Activated CD4-positive, alpha-beta T cell treated with anti-CD3 and anti-CD28 coated beads, Interleukin-10, Interleukin-2, amounts not matched to agents 100 ng/mL and 50 ng/mL, durations not matched to agents 16 hours and 8 hours (primary cell): ENCODE measurements at regions not wholly inside any gene's neighbourhood (a gene's known extent, or its start where the extent isn't known, plus 50 kb on each side); places are given as distances from the start of the nearest gene placed in this dataset.
"Not testable (repeated sequence)": the region's sequence is repeated elsewhere in the genome, so short reads cannot be mapped to it uniquely, and the experiment has no call there.

Source experiments
- DNase-seq: peaks from one replicate; pipeline ENCODE4 v3.0.0-alpha.2; 2020

- DNase-seq, result no peak
Measured at GRCh38 chr3:43838877-43839276, 148.1 kb downstream of the ABHD5 start.

- DNase-seq, result no peak
Measured at GRCh38 chr3:43843386-43843785, 152.6 kb downstream of the ABHD5 start.

- no peak for DNase-seq
Measured at GRCh38 chr3:43844757-43845156, 154.0 kb downstream of the ABHD5 start.

- DNase-seq, result not testable (repeated sequence)
Measured at GRCh38 chr3:43845553-43845952, 154.8 kb downstream of the ABHD5 start.

GRCh38 chr3:43852066-43852465 is 161.3 kb downstream of the ABHD5 start:
- no peak for DNase-seq

GRCh38 chr3:43854283-43854682 is 163.5 kb downstream of the ABHD5 start:
- DNase-seq, result no peak

- DNase-seq, result no peak
Measured at GRCh38 chr3:43854916-43855315, 164.2 kb downstream of the ABHD5 start.

GRCh38 chr3:43855674-43856299 is 165.0 kb downstream of the ABHD5 start:
- DNase-seq, result peak; percentile 66

- DNase-seq, result no peak
Measured at GRCh38 chr3:43856351-43856750, 165.6 kb downstream of the ABHD5 start.

- DNase-seq, result no peak
Measured at GRCh38 chr3:43856761-43857160, 166.0 kb downstream of the ABHD5 start.

GRCh38 chr3:43857361-43858293 is 166.9 kb downstream of the ABHD5 start:
- DNase-seq, result no peak

- no peak for DNase-seq
Measured at GRCh38 chr3:43858294-43858701, 167.6 kb downstream of the ABHD5 start.

GRCh38 chr3:43859766-43860165 is 169.0 kb downstream of the ABHD5 start:
- DNase-seq, result no peak

GRCh38 chr3:43861635-43862034 is 170.9 kb downstream of the ABHD5 start:
- no peak for DNase-seq

- no peak for DNase-seq
Measured at GRCh38 chr3:43862470-43862869, 171.7 kb downstream of the ABHD5 start.

- DNase-seq, result no peak
Measured at GRCh38 chr3:43862992-43863805, 172.5 kb downstream of the ABHD5 start.

GRCh38 chr3:43863966-43864933 is 173.5 kb downstream of the ABHD5 start:
- no peak for DNase-seq

GRCh38 chr3:43865351-43865750 is 174.6 kb downstream of the ABHD5 start:
- DNase-seq, result no peak

GRCh38 chr3:43865887-43866528 is 175.3 kb downstream of the ABHD5 start:
- DNase-seq, result no peak

- no peak for DNase-seq
Measured at GRCh38 chr3:43866529-43867353, 176.0 kb downstream of the ABHD5 start.
